Left renal cortex interstitium (tissue), 4 donors: ENCODE measurements at regions not wholly inside any gene's neighbourhood (a gene's known extent, or its start where the extent isn't known, plus 50 kb on each side); places are given as distances from the start of the nearest gene placed in this dataset.
A peak's percentile ranks its signal among the peaks of the same experiment; 100 is the strongest.

Source experiments
- DNase-seq, 4 donors: peaks; one replicate each; pipeline ENCODE4 v3.0.0-alpha.2; 2013; ENCODE audit warnings: low read depth in 4 of 4, low spot score in 2 of 4, missing footprints in 1 of 4

DNA sequence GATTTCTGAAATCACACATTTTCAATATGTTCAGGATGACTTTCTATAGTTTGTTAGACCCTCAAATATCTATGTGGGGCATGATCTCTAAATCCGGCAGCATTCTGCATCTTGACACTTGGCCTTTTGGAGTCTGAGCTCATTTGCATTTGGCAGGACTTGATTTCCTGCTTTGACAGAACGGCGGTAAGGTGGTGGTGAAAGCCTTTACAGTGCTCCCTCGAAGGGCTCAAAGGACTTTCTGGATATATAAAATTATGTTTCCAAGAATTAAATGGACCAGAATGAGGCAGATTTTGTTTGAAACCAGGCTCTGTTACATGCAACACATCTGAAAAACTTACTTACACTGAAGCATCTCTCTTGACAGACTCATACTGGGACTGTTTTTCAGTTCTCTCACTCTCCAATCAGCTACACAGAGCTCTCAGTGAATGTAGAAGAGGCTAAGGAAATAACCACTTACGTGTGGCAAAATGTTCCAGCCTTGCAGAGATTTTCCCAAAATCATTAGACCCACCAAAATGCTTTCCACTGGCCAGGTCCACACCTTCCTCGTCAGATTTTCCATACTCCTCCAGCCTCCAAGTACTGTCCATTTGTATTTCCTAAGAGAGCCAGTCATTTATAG is 207.2 kb downstream of the SPRY2 start:
- no peak for DNase-seq

GRCh38 chr13:80132741-80133601 is 208.0 kb downstream of the SPRY2 start:
- DNase-seq: peak; percentile 56 to 90 (median 78)

- peak in 2 of 4 donors; percentile 37 to 63 for DNase-seq
These were observed 209.7 kb downstream of the SPRY2 start for GRCh38 chr13:80131204-80131603.

GRCh38 chr13:80126389-80127068 is 214.4 kb downstream of the SPRY2 start:
- DNase-seq: no peak

DNA sequence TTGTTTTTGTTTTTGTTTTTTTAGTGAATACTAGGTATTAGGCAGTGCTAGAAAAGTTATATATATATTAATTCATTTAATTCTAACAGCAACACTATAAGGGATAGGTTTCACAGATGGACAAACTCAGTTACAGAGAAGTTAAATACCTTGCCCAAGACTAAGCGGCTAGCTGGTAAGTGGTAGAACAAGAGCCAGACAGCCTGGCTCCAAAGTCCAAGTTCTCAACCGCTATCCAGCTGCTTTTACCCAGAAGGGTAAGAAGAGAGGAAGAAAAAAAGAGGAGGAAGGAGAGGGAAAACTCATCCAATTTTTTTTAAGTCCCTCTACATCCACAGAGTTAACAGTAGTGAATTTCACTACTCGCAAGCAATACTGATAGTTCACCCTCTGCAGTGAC is 217.0 kb downstream of the SPRY2 start:
- no peak for DNase-seq

DNA sequence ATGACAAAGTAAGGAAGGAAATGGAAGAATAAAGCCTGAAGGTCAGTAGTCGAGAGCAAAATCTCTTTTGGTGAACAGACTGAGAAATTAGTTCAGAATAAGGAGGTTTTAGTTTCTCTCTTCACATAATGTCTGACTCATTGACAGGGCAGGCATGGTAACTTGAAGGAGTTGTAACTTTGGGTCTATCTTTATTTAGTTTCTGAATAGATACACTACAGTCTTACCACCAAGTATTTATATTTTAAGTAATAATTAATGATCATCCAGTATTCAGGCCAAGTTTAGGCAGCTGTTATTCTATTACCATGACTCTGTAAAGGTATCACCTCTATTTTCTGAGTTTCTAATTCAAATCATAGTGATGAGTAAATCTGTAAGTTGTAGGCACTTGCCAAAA is 219.9 kb downstream of the SPRY2 start:
- DNase-seq: no peak

DNA sequence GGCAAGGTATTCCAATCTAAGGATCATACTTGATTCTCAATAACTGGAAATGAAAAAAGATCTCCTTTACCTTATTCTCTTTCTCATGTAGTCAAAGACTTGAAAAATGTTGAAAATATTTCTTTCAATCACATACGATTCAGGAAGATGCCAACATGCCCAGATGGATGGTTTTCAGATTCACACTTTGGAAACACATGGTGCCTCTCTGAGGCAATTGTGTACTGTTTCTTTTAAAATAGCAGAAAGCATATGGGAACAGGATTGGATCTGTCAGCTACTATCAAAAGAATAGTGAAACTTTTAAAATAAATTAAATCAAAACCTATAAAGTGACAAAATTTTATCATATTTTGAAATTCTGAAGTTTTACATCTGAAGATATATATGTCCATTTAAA is 222.4 kb downstream of the SPRY2 start:
- no peak for DNase-seq

DNA sequence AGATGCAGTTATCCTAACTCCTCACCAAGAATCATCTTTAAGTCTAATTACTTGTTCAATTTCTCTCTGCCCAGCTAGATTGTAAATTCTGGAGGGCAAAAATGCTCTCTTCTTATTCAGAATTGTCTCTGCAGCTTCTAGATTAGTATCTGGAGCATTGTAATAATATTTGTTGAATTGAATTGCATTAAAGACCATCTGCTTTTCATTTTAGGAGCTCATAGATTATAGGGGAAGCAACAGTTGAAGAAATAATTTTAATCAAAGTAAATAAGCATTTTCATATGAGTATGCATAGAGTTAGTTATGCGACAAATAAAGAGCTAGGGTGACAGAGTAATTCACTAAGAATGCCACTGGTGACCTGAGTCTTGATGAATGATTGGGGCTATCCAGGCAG is 222.8 kb downstream of the SPRY2 start:
- DNase-seq: no peak

- DNase-seq: no peak
These were observed 223.4 kb downstream of the SPRY2 start for GRCh38 chr13:80117515-80117914.

DNA sequence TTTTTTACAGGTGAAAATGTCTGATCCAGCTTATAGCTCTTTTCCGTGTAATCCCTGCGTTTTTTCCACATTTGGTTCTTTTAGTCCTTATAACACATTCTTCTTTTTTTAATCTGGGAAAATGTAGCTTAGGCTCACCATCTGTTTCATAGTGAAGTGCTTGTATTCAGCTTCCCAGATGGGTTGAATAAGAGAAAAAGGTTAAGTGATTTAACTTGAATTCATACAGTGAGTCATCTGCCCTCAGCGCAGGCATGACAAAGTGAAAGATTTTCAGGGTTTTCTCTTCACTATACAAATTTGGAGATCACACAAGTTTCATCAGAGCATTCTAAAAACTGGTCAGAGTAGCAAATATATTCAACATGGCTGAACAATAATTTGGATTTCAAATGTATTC is 224.8 kb downstream of the SPRY2 start:
- DNase-seq: no peak

DNA sequence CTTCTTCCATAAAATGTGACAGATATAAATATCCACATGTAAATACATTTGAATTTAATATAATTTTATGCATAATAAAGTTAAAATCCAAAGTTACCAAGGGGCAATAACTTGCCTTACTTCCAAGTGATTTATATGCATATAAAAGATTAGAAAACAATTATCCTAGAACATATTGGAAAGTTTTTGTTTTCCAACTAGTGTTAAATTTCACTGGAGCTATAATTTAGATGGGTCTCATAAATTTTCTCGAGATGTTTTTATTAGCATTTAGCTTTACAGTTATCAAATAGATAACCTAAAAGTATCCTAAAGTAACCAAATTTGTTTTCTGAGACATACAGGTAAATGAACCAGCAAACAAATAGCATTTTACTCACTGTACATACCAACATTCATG is 225.3 kb downstream of the SPRY2 start:
- no peak for DNase-seq

DNA sequence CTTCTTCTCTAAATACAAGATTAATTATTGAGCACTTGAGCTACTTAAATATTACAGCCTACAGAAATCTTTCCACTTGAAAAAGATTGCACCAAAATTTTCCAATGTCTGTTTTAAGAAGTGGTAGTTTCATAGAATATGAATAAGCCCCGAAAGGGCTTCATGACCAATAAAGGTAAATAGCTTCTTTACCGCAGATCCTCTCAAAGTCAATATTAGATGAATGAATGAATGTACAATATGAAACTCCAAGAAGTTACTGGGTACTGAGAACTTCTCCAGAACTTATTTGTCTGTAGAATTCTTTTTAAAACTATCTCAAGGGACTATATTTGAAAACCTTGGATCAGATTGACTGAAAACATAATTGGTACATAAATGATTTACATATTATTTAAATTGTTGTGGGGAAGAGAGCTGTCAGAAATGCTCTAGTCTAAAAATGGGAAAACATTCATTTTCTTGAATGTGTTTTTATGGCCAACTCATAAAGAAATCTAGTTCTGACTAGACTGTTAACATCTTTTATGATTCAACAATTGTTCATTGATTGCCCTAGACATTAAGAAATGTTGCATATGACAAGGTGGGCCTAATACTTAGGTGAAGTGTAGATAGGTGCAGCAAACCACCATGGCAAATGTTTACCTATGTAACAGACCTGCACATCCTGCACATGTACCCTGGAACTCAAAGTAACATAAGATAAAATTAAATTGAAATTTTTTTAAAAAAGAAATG is 227.0 kb downstream of the SPRY2 start:
- DNase-seq: no peak

DNA sequence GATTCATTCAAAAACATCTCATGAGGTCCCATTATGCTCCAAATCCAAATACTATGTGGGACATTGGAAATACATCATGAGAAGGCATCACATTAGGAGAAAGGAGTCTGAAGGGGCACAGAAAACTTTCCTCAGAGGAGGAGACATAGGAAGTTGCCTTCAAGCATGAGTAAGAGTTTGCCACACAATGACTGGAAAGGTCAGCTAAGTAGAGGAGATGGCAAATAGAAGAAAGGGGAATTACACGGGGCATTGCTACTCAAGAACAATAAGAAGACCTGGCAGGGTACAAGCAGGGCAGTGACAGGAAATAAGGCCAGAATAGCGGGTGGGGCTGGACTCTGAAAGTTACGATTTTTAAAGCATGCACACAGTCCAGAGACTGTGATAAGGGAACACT is 231.6 kb downstream of the SPRY2 start:
- DNase-seq: no peak

DNA sequence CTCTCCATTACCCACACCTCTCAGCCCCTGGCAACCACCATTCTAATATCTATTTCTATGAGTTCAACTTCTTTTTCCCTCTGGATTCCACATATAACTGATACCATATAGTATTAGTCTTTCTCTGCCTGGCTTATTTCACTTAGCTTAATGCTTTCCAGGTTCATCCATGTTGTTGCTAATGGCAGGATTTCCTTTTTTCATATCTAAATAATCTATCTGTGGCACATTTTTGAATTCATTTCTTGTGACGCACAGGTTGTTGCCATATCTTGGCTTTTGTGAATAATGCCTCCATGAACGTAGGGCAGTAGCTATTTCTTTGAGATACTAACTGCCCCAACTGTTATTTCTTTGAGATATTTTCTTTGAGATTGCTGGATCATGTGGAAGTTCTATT is 235.6 kb downstream of the SPRY2 start:
- no peak for DNase-seq

DNA sequence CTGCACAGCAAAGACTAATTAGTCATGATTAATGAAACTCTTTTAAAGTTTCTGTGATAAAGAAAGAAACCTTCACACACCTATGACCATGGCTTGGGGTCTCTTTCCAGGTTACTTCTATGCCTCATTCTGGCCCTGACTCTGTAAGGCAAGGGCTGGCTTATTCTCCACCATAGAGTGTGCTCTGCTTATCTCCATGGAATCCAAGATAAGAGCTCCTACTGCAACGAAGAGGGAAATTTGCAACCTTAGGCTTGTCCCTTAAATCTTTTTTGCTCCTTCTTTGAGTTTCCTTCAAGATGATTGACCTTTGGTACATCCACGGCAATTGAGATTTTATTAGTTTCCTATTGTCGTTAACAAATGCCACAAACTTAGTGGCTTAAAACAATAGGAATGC is 239.9 kb downstream of the SPRY2 start:
- no peak for DNase-seq

GRCh38 chr13:80100636-80101035 is 240.3 kb downstream of the SPRY2 start:
- DNase-seq: no peak

- no peak for DNase-seq
These were observed 243.4 kb downstream of the SPRY2 start for GRCh38 chr13:80097561-80097960.

DNA sequence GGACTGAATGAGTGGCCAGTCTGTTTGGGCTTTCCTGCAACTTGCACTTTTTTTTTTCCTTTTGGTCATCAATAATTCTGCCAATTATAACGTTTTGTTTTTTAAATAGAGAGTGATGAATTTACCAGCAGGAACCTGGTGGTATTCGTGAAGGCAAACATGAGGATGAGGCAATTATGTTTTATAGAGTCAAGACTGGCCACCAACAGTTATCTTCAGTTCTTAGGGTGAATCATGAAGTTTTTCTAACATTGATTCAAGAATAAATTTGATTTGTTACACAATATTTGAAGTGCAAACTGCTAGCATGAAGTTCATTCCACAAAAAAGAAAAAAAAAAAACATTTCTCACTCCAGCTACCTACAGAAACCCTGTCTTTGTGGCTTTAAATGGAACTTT is 244.5 kb downstream of the SPRY2 start:
- no peak for DNase-seq

DNA sequence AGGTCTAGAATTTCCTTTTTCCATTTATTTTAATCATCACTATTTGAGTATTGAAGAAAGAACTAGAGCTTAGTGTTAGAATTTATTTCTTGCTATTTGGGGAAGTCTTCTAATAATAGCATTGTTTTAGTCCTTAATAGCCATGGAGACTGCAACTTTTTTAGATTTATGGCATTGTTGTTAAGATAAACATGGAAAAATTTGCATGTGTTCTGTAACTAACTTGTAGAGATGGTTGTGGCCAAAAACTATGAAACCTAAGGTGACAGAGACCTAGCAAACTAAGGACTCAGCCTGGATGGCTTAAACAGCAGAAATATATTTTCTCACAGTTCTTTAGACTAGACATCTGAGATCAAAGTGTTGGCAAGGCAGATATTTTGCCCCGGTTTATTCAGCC is 246.4 kb downstream of the SPRY2 start:
- no peak for DNase-seq

DNA sequence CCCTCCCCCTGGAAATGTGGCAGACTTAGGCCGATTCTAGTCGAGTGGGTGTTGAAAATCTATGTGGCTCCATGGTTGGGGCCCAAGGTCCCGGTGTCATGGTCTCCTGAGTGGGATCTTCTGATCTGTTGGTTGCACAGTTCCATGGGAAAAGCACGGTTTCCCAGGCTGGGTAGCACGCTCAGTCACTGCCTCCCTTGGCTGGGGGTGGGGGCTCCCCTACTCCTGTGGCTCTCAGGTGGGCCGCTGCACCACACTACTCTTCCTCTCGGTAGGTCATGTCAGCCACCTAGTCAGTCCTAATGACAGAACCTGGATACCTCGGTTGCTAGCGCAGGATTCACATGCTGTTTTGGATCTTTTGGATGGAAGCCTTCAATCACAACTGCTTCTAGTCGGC is 247.0 kb downstream of the SPRY2 start:
- DNase-seq: no peak

DNA sequence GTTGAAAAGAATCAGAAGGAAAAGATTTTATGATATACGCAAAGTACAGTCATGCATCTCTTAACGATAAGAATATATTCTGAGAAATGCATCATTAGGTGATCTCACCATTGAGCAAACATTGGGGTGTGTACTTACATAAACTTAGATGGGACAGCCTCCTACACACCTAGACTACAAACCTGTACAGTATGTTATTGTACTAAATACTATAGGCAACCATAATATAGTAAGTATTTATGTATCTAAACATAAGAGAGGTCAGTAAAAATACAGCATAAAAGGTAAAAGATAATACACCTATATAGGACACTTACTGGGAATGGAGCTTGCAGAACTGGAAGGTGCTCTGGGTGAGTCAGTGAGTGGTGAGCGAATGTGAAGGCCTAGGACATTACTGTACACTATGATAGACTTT is 254.6 kb downstream of the SPRY2 start:
- no peak for DNase-seq
